ENCODE measurements at regions not wholly inside any gene's neighbourhood (a gene's known extent, or its start where the extent isn't known, plus 50 kb on each side); places are given as distances from the start of the nearest gene placed in this dataset.

DNA sequence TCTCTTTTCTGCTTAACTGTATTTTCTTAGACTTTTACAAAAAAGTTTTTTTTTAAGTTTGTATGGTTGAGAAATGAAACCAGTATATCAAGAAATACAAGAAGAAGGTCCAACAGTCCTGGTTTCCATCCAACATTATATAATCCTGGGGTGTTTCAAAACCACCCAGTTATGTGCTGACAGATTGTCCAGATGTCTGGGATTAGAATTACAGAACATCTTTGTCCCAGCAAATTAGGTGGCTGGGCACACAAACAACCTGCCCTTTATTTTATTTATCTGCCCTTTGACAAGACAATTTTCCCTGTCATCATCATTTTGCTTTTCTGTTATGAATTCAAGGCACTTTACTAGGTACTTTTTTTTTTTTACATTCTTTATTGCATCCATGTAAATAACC is 622.1 kb downstream of the PLPP3 start:
- Histone ChIP-seq H3K4ac (ENCODE audit: low read length) (no peak overlapping the region), H3K79me1 (ENCODE audit: low read depth, low read length) (no peaks in the 10 kb centered on the region), H3K9ac (ENCODE audit: low read depth, low read length, poor library complexity) (no peak overlapping the region), H3K4me3 (ENCODE audit: low read length in 2 of 2) (no peak overlapping the region), H3K36me3 (replicated peaks in 1 of 2; ENCODE audit: control insufficient read depth in 2 of 2, insufficient read depth in 2 of 2, low read length in 2 of 2) (no peaks in the 10 kb centered on the region), H4K8ac (ENCODE audit: low read depth, low read length) (no peak overlapping the region), H2BK12ac (ENCODE audit: low read length) (no peak overlapping the region), H2BK120ac (ENCODE audit: low read depth, low read length) (no peak overlapping the region), H3K18ac (ENCODE audit: low read length) (no peak overlapping the region), H3K9me3 (replicated peaks in 1 of 2; ENCODE audit: control insufficient read depth in 2 of 2, insufficient read depth in 1 of 2, low read depth in 1 of 2, low read length in 2 of 2) (no peaks in the 10 kb centered on the region), H2AFZ (ENCODE audit: low read length) (no peak overlapping the region), H3K4me2 (ENCODE audit: insufficient read depth, low read length, poor library complexity, severe bottlenecking) (no peak overlapping the region), H4K91ac (ENCODE audit: low read depth, low read length, poor library complexity) (no peak overlapping the region), H3K14ac (ENCODE audit: low read length) (no peak overlapping the region), H3K23ac (ENCODE audit: low read depth, low read length, poor library complexity) (no peak overlapping the region), H3K4me1 (ENCODE audit: control insufficient read depth in 2 of 2, insufficient read depth in 1 of 2, low read depth in 1 of 2, low read length in 2 of 2) (peaks cover 0 to 2% of the 10 kb centered on the region in 2 donors), H2BK15ac (ENCODE audit: low read length) (no peak overlapping the region), H2BK5ac (ENCODE audit: low read length) (no peak overlapping the region), H2AK5ac (ENCODE audit: low read depth, low read length) (no peak overlapping the region), H3K27me3 (ENCODE audit: control insufficient read depth in 3 of 3, insufficient read depth in 3 of 3, low read depth in 1 of 3, low read length in 3 of 3) (no peaks in the 10 kb centered on the region), H3K27ac (replicated peaks; ENCODE audit: low read length) (no peak overlapping the region)
- no peak for DNase-seq (ENCODE audit: low spot score)

DNA sequence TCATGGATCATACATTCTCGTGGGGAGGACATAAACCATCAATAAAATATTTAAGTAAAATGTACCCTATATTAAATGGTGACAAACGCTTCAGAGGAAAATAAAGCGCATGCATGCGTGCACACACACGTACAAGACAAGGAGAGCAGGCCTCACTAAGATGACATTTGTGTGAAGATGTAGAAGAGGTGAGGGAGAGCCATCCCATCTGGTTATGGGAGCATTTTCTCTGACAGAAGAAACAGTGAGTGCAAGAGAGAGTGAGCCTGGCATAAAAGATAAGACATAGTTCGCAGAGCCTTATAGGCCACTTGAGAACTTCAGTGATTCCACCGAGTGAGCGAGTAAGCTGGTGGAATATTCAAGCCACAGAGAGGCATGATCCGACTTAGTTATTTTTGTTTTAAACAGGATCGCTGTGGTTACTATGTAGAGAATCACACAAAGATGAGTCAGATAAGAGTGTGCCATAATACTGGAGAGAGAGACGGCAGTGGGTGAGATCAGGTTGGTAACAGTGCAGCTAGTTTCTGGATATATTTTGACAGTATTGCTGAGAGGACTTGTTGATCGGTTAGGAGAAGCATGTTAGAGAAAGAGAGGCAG is 624.2 kb downstream of the PLPP3 start:
- no peak overlapping the region for H2BK5ac ChIP-seq (ENCODE audit: low read length)
- no peak overlapping the region for H2BK120ac ChIP-seq (ENCODE audit: low read depth, low read length)
- H3K14ac ChIP-seq (ENCODE audit: low read length) = no peak overlapping the region
- no peak for DNase-seq (ENCODE audit: low spot score)
- no peak overlapping the region for H3K4me3 ChIP-seq (ENCODE audit: low read length in 2 of 2)
- H3K27ac ChIP-seq (replicated peaks; ENCODE audit: low read length) = no peak overlapping the region
- H3K23ac ChIP-seq (ENCODE audit: low read depth, low read length, poor library complexity) = no peak overlapping the region
- no peak overlapping the region for H3K9ac ChIP-seq (ENCODE audit: low read depth, low read length, poor library complexity)
- no peaks in the 10 kb centered on the region for H3K79me1 ChIP-seq (ENCODE audit: low read depth, low read length)
- H3K36me3 ChIP-seq (replicated peaks in 1 of 2; ENCODE audit: control insufficient read depth in 2 of 2, insufficient read depth in 2 of 2, low read length in 2 of 2) = no peaks in the 10 kb centered on the region
- H2BK15ac ChIP-seq (ENCODE audit: low read length) = no peak overlapping the region
- H3K4me2 ChIP-seq (ENCODE audit: insufficient read depth, low read length, poor library complexity, severe bottlenecking) = no peak overlapping the region
- H2BK12ac ChIP-seq (ENCODE audit: low read length) = no peak overlapping the region
- no CpG with 5 or more reads among the region's 12 CpGs for WGBS, 2 donors (ENCODE audit: extremely low coverage in 2 of 2, insufficient read length in 2 of 2, insufficient replicate concordance in 1 of 2)
- no peak overlapping the region for H4K91ac ChIP-seq (ENCODE audit: low read depth, low read length, poor library complexity)
- H4K8ac ChIP-seq (ENCODE audit: low read depth, low read length) = no peak overlapping the region
- no peak overlapping the region for H2AFZ ChIP-seq (ENCODE audit: low read length)
- no peaks in the 10 kb centered on the region for H3K9me3 ChIP-seq (replicated peaks in 1 of 2; ENCODE audit: control insufficient read depth in 2 of 2, insufficient read depth in 1 of 2, low read depth in 1 of 2, low read length in 2 of 2)
- H3K27me3 ChIP-seq (ENCODE audit: control insufficient read depth in 3 of 3, insufficient read depth in 3 of 3, low read depth in 1 of 3, low read length in 3 of 3) = no peaks in the 10 kb centered on the region
- no peak overlapping the region for H2AK5ac ChIP-seq (ENCODE audit: low read depth, low read length)
- no peak overlapping the region for H3K4ac ChIP-seq (ENCODE audit: low read length)
- no peak overlapping the region for H3K18ac ChIP-seq (ENCODE audit: low read length)
- no peaks in the 10 kb centered on the region for H3K4me1 ChIP-seq (ENCODE audit: control insufficient read depth in 2 of 2, insufficient read depth in 1 of 2, low read depth in 1 of 2, low read length in 2 of 2)

DNA sequence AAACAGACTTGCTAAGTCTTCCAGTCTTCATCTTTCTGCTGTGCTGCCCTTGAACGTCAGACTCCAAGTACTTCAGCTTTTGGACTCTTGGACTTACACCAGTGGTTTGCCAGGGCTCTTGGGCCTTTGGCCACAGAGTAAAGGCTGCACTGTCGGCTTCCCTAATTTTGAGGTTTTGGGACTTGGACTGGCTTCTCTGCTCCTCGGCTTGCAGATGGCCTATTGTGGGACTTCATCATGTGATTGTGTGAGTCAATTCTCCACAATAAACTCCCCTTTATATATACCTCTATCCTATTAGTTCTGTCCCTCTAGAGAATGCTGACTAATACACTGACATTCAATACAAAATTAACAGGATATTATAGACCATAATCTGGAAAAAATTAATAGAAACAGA is 628.1 kb downstream of the PLPP3 start:
- H3K4me2 ChIP-seq (ENCODE audit: insufficient read depth, low read length, poor library complexity, severe bottlenecking) = no peak overlapping the region
- H2BK12ac ChIP-seq (ENCODE audit: low read length) = no peak overlapping the region
- no peaks in the 10 kb centered on the region for H3K4me1 ChIP-seq (ENCODE audit: control insufficient read depth in 2 of 2, insufficient read depth in 1 of 2, low read depth in 1 of 2, low read length in 2 of 2)
- no CpG with 5 or more reads among the region's 3 CpGs for WGBS, 2 donors (ENCODE audit: extremely low coverage in 2 of 2, insufficient read length in 2 of 2, insufficient replicate concordance in 1 of 2)
- no peak overlapping the region for H3K18ac ChIP-seq (ENCODE audit: low read length)
- no peak overlapping the region for H2BK5ac ChIP-seq (ENCODE audit: low read length)
- no peak for DNase-seq (ENCODE audit: low spot score)
- H3K79me1 ChIP-seq (ENCODE audit: low read depth, low read length) = no peaks in the 10 kb centered on the region
- no peak overlapping the region for H4K91ac ChIP-seq (ENCODE audit: low read depth, low read length, poor library complexity)
- no peaks in the 10 kb centered on the region for H3K27me3 ChIP-seq (ENCODE audit: control insufficient read depth in 3 of 3, insufficient read depth in 3 of 3, low read depth in 1 of 3, low read length in 3 of 3)
- no peaks in the 10 kb centered on the region for H3K9me3 ChIP-seq (replicated peaks in 1 of 2; ENCODE audit: control insufficient read depth in 2 of 2, insufficient read depth in 1 of 2, low read depth in 1 of 2, low read length in 2 of 2)
- H3K36me3 ChIP-seq (replicated peaks in 1 of 2; ENCODE audit: control insufficient read depth in 2 of 2, insufficient read depth in 2 of 2, low read length in 2 of 2) = no peaks in the 10 kb centered on the region
- H2BK15ac ChIP-seq (ENCODE audit: low read length) = no peak overlapping the region
- H2AFZ ChIP-seq (ENCODE audit: low read length) = no peak overlapping the region
- H3K4me3 ChIP-seq (ENCODE audit: low read length in 2 of 2) = no peak overlapping the region
- no peak overlapping the region for H4K8ac ChIP-seq (ENCODE audit: low read depth, low read length)
- H3K14ac ChIP-seq (ENCODE audit: low read length) = no peak overlapping the region
- no peak overlapping the region for H3K23ac ChIP-seq (ENCODE audit: low read depth, low read length, poor library complexity)
- no peak overlapping the region for H2BK120ac ChIP-seq (ENCODE audit: low read depth, low read length)
- no peak overlapping the region for H3K9ac ChIP-seq (ENCODE audit: low read depth, low read length, poor library complexity)
- H2AK5ac ChIP-seq (ENCODE audit: low read depth, low read length) = no peak overlapping the region
- H3K27ac ChIP-seq (replicated peaks; ENCODE audit: low read length) = no peak overlapping the region
- H3K4ac ChIP-seq (ENCODE audit: low read length) = no peak overlapping the region

DNA sequence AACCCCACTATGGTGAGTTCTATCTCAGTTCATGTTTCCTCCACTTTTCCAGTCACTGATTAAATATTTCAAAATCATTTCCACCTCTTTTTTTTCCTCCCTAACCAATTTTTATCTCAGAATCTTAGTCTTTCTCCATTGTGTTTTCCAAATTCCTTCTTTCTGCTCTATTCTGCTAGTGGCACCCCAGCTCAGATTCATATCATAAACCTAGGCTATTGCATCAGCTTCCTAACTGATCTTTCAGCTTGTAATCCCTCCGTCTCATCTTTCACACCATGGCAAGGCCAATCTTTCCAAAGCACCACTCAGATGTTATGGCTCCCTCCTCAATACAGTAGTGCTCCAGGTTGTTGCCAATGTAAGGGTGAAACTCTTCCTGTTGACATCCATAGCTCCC is 631.9 kb downstream of the PLPP3 start:
- Histone ChIP-seq H2BK120ac (ENCODE audit: low read depth, low read length) (no peak overlapping the region), H3K9ac (ENCODE audit: low read depth, low read length, poor library complexity) (no peak overlapping the region), H3K4me1 (ENCODE audit: control insufficient read depth in 2 of 2, insufficient read depth in 1 of 2, low read depth in 1 of 2, low read length in 2 of 2) (no peaks in the 10 kb centered on the region), H3K14ac (ENCODE audit: low read length) (no peak overlapping the region), H3K9me3 (replicated peaks in 1 of 2; ENCODE audit: control insufficient read depth in 2 of 2, insufficient read depth in 1 of 2, low read depth in 1 of 2, low read length in 2 of 2) (no peaks in the 10 kb centered on the region), H2BK12ac (ENCODE audit: low read length) (no peak overlapping the region), H3K23ac (ENCODE audit: low read depth, low read length, poor library complexity) (no peak overlapping the region), H3K18ac (ENCODE audit: low read length) (no peak overlapping the region), H3K27me3 (ENCODE audit: control insufficient read depth in 3 of 3, insufficient read depth in 3 of 3, low read depth in 1 of 3, low read length in 3 of 3) (no peaks in the 10 kb centered on the region), H3K27ac (replicated peaks; ENCODE audit: low read length) (no peak overlapping the region), H3K36me3 (replicated peaks in 1 of 2; ENCODE audit: control insufficient read depth in 2 of 2, insufficient read depth in 2 of 2, low read length in 2 of 2) (no peaks in the 10 kb centered on the region), H2AFZ (ENCODE audit: low read length) (no peak overlapping the region), H3K4ac (ENCODE audit: low read length) (no peak overlapping the region), H3K4me3 (ENCODE audit: low read length in 2 of 2) (no peak overlapping the region), H3K4me2 (ENCODE audit: insufficient read depth, low read length, poor library complexity, severe bottlenecking) (no peak overlapping the region), H2BK15ac (ENCODE audit: low read length) (no peak overlapping the region), H3K79me1 (ENCODE audit: low read depth, low read length) (no peaks in the 10 kb centered on the region), H2BK5ac (ENCODE audit: low read length) (no peak overlapping the region), H4K8ac (ENCODE audit: low read depth, low read length) (no peak overlapping the region), H4K91ac (ENCODE audit: low read depth, low read length, poor library complexity) (no peak overlapping the region), H2AK5ac (ENCODE audit: low read depth, low read length) (no peak overlapping the region)
- DNase-seq (ENCODE audit: low spot score) = no peak
- WGBS, 2 donors (ENCODE audit: extremely low coverage in 2 of 2, insufficient read length in 2 of 2, insufficient replicate concordance in 1 of 2) = no CpG with 5 or more reads among the region's 1 CpG

Data from neuronal stem cell (in vitro differentiated cells).